Activated CD4-positive, alpha-beta T cell treated with anti-CD3 and anti-CD28 coated beads, Interleukin-2, amount 10 ng/mL, durations not matched to agents 24 days and 14 days (primary cell): ENCODE measurements at regions not wholly inside any gene's neighbourhood (a gene's known extent, or its start where the extent isn't known, plus 50 kb on each side); places are given as distances from the start of the nearest gene placed in this dataset.

ENCODE experiments used
- DNase-seq: peaks from one replicate; pipeline ENCODE4 v3.0.0; 2022
- H3K27ac Mint-ChIP-seq: one replicate; pipeline ENCODE4 v1.8.0; 2022; ENCODE audit warnings: mild to moderate bottlenecking, mixed read lengths
- H3K27me3 Mint-ChIP-seq: one replicate; pipeline ENCODE4 v1.8.0; 2022; ENCODE audit warnings: mixed read lengths
- H3K36me3 Mint-ChIP-seq: one replicate; pipeline ENCODE4 v1.8.0; 2022; ENCODE audit warnings: low read depth, mild to moderate bottlenecking, mixed read lengths
- H3K4me1 Mint-ChIP-seq: one replicate; pipeline ENCODE4 v1.8.0; 2021; ENCODE audit warnings: mixed read lengths
- H3K4me3 Mint-ChIP-seq: one replicate; pipeline ENCODE4 v1.8.0; 2022; ENCODE audit warnings: mild to moderate bottlenecking, moderate library complexity, mixed read lengths
- H3K9me3 Mint-ChIP-seq: one replicate; pipeline ENCODE4 v1.8.0; 2021; ENCODE audit warnings: mixed read lengths
- intact Hi-C: fragments of 100-400 bp; cut with micrococcal nuclease; formaldehyde crosslinking; loops from one replicate; pipeline ENCODE4 v1.15.1; 2023

DNA sequence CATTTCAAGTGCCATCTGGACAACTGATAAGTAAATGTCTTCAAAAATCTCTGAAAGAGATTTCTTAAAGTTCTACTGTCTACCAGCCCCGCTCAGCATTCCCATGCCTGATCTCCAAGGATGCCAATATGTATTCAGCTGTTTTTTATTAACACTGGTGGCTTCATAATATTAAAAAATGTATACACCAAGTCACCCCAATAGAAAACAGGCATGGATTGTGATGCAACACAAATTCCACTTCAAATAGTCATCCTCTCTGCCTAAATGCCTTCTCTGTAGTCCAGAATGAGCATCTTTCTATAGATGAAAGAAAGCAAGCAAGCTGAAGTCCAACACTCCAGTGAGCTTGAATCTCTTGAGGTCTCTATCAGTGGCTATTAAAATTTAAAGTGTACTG lies 152.2 kb upstream of the PPARGC1A start:
- Mint-ChIP-seq H3K27me3 (no peaks in the 10 kb centered on the region), H3K9me3 (no peaks in the 10 kb centered on the region), H3K27ac (no peak overlapping the region), H3K4me3 (no peak overlapping the region), H3K36me3 (no peaks in the 10 kb centered on the region), H3K4me1 (no peaks in the 10 kb centered on the region)
- no peak for DNase-seq
- intact Hi-C loops: no loop called here

- no peak for DNase-seq
- no peaks in the 10 kb centered on the region for H3K27me3 Mint-ChIP-seq
- no peaks in the 10 kb centered on the region for H3K9me3 Mint-ChIP-seq
- intact Hi-C loops: no loop called here
- H3K4me3 Mint-ChIP-seq: no peak overlapping the region
- H3K27ac Mint-ChIP-seq: no peak overlapping the region
- no peaks in the 10 kb centered on the region for H3K36me3 Mint-ChIP-seq
- no peaks in the 10 kb centered on the region for H3K4me1 Mint-ChIP-seq
Measured at GRCh38 chr4:24040811-24041210, 151.0 kb upstream of the PPARGC1A start.

GRCh38 chr4:24033626-24034025 lies 143.8 kb upstream of the PPARGC1A start:
- Mint-ChIP-seq H3K27ac (no peak overlapping the region), H3K27me3 (no peaks in the 10 kb centered on the region), H3K9me3 (no peaks in the 10 kb centered on the region), H3K36me3 (no peaks in the 10 kb centered on the region), H3K4me3 (no peak overlapping the region), H3K4me1 (no peaks in the 10 kb centered on the region)
- intact Hi-C loops: no loop called here
- no peak for DNase-seq

GRCh38 chr4:24032371-24032989 lies 142.6 kb upstream of the PPARGC1A start:
- Mint-ChIP-seq H3K27me3 (no peaks in the 10 kb centered on the region), H3K4me3 (no peak overlapping the region), H3K36me3 (no peaks in the 10 kb centered on the region), H3K4me1 (no peaks in the 10 kb centered on the region), H3K27ac (no peak overlapping the region), H3K9me3 (no peaks in the 10 kb centered on the region)
- no peak for DNase-seq
- intact Hi-C loops: no loop called here

DNA sequence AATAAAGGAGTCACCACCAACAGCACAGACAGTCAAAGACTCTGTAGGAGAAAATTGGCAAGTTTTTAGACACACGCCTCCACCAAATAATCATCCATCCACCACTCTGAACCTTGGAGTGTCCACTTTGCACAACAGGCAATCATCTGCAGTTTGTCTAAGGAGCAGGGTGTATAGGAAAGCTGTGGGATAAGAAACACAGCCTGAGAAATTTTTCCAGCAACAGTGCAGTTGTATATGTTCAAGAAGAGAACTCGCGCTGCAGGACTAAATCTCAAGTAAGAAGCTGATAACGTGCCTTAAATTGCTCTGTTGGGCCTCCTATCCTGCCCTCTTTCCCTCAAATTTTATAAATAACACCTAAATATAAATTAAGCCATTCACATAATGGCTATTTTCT lies 136.7 kb upstream of the PPARGC1A start:
- no peak for DNase-seq
- Mint-ChIP-seq H3K9me3 (no peaks in the 10 kb centered on the region), H3K27ac (no peak overlapping the region), H3K36me3 (no peaks in the 10 kb centered on the region), H3K27me3 (no peaks in the 10 kb centered on the region), H3K4me3 (no peak overlapping the region), H3K4me1 (no peaks in the 10 kb centered on the region)
- intact Hi-C loops: no loop called here

DNA sequence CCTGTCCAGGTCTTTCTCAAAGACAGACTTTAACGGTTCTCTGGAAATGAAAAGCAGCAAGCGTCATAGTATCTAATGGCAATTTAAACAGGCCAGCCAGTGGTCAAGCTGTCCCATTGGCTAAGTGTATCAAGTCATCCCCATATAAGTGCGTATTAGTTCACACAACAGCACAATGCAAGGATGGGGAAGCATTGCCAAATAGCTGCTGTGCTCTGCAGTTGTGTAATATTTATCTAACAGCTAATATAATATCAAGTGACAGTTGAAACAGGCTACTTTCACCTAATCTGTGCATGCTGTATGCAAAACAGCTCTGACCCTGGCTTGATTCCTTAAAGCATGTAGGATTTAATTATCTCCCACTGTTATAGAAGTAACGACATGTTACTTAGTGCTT lies 134.8 kb upstream of the PPARGC1A start:
- intact Hi-C loops: no loop called here
- no peaks in the 10 kb centered on the region for H3K36me3 Mint-ChIP-seq

DNA sequence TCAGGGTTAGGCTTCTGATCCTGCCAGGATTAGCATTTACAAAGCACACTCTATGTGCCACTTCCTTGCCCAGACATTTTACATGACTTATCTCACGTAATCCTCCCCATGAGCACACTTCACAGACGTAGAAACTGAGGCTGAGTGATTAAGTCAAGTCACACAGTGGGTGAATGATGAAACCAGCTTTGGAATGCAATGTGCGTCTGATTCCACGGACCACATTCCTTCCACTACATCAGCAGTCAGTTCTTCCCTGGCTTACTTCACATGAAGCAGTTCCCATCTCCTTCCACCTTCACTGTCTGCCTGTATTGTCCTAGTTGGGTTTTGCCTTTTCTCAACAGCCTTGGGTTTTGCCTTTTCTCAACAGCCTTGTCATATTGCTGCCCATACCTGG lies 134.3 kb upstream of the PPARGC1A start:
- intact Hi-C loops: no loop called here
- no peak for DNase-seq
- no peak overlapping the region for H3K27ac Mint-ChIP-seq
- no peak overlapping the region for H3K4me3 Mint-ChIP-seq
- H3K9me3 Mint-ChIP-seq: no peaks in the 10 kb centered on the region
- H3K4me1 Mint-ChIP-seq: no peaks in the 10 kb centered on the region
- H3K36me3 Mint-ChIP-seq: no peaks in the 10 kb centered on the region
- H3K27me3 Mint-ChIP-seq: no peaks in the 10 kb centered on the region

More for the DNA sequence above, 134.8 kb upstream of the PPARGC1A start:
- Mint-ChIP-seq H3K4me1 (no peaks in the 10 kb centered on the region), H3K27me3 (no peaks in the 10 kb centered on the region), H3K27ac (no peak overlapping the region), H3K4me3 (no peak overlapping the region), H3K9me3 (no peaks in the 10 kb centered on the region)
- no peak for DNase-seq

GRCh38 chr4:24015782-24016181 lies 125.9 kb upstream of the PPARGC1A start:
- H3K27me3 Mint-ChIP-seq: no peaks in the 10 kb centered on the region
- DNase-seq: no peak
- H3K36me3 Mint-ChIP-seq: no peaks in the 10 kb centered on the region
- intact Hi-C loops: no loop called here
- H3K9me3 Mint-ChIP-seq: no peaks in the 10 kb centered on the region
- no peak overlapping the region for H3K27ac Mint-ChIP-seq
- H3K4me3 Mint-ChIP-seq: no peak overlapping the region
- no peaks in the 10 kb centered on the region for H3K4me1 Mint-ChIP-seq

DNA sequence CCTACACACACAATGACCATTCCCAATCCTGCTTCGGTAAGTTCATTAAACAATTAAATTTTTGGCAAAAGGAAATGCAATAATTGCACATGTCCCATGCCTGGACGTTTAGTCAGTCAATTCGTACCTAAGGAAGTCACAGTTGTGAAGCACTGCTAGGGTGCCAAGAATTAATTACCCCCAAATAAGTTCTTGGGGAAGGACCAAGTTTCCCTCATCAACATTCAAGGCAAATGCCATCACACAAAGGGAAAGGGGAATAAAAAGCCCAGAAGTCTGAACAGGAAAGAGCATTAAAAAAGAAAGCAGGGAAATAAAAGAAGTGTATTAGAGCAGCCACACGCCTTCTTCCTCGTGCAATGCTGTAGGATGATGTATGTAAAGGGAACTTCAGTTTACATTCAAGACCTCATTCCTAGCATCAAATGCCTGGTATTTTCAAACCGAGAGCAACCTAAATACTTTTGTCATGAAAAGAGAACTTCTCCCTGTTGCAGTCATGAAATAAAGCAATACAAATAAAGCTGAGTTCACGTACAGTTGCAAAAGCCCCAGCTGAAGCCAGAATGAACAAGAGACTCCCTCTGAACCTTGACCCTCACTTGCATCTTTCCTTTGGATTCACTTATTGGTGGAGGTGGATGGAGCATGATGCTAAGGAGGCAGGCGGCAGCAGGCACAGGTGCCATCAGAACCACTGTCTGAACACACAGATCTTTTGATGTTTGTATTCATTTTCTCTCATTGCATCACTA lies 124.0 kb upstream of the PPARGC1A start:
- H3K9me3 Mint-ChIP-seq: no peaks in the 10 kb centered on the region
- intact Hi-C loops: no loop called here
- no peak for DNase-seq
- no peak overlapping the region for H3K4me3 Mint-ChIP-seq
- no peak overlapping the region for H3K27ac Mint-ChIP-seq
- no peaks in the 10 kb centered on the region for H3K27me3 Mint-ChIP-seq
- H3K36me3 Mint-ChIP-seq: no peaks in the 10 kb centered on the region
- H3K4me1 Mint-ChIP-seq: no peaks in the 10 kb centered on the region

DNA sequence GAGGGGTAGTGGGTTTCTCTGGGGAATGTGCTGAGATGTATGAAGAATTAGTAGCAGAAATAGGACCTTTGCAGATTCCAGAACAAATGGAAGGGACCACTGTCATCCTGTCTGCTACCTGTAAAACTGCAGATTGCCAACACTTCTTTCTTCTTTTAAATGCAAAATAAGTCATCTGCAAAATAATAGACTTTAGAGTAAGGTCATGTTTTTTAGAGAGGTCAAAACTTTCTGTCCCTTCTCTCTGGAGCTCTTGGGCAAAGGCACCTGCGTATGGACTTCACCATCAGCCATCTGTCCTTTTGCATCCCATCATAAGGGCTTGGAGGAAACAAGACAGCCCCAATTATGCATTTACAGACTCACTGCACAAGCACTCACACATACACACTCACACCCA lies 121.1 kb upstream of the PPARGC1A start:
- DNase-seq: no peak
- Mint-ChIP-seq H3K27me3 (no peaks in the 10 kb centered on the region), H3K4me1 (no peaks in the 10 kb centered on the region), H3K36me3 (no peaks in the 10 kb centered on the region), H3K9me3 (no peaks in the 10 kb centered on the region), H3K27ac (no peak overlapping the region), H3K4me3 (no peak overlapping the region)
- intact Hi-C loops: no loop called here

DNA sequence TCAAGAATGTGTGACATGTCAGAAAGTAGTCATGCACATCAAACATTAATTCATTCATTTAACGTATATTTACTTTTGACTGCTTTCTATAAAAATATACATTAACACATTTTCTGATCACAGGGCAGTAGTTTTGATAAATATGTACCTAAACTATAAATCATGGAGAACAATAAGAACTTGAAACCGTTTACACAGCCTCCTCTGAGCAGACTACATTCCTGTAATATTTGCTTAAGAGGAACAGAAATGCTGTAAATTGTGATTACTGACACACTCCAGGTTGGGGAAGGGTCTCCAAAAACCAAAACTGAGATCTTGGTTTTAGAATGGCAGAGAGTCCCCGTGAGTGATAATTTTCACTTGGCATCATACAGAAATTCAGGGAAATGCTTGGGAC lies 120.7 kb upstream of the PPARGC1A start:
- intact Hi-C loops: no loop called here
- no peak overlapping the region for H3K4me3 Mint-ChIP-seq
- H3K9me3 Mint-ChIP-seq: no peaks in the 10 kb centered on the region
- H3K36me3 Mint-ChIP-seq: no peaks in the 10 kb centered on the region
- no peaks in the 10 kb centered on the region for H3K4me1 Mint-ChIP-seq
- DNase-seq: no peak
- H3K27ac Mint-ChIP-seq: no peak overlapping the region
- no peaks in the 10 kb centered on the region for H3K27me3 Mint-ChIP-seq

- no peaks in the 10 kb centered on the region for H3K9me3 Mint-ChIP-seq
- intact Hi-C loops: no loop called here
- no peaks in the 10 kb centered on the region for H3K4me1 Mint-ChIP-seq
- H3K36me3 Mint-ChIP-seq: no peaks in the 10 kb centered on the region
- H3K27ac Mint-ChIP-seq: no peak overlapping the region
- no peak for DNase-seq
- no peak overlapping the region for H3K4me3 Mint-ChIP-seq
- no peaks in the 10 kb centered on the region for H3K27me3 Mint-ChIP-seq
Measured at GRCh38 chr4:24007860-24008261, 118.0 kb upstream of the PPARGC1A start.

DNA sequence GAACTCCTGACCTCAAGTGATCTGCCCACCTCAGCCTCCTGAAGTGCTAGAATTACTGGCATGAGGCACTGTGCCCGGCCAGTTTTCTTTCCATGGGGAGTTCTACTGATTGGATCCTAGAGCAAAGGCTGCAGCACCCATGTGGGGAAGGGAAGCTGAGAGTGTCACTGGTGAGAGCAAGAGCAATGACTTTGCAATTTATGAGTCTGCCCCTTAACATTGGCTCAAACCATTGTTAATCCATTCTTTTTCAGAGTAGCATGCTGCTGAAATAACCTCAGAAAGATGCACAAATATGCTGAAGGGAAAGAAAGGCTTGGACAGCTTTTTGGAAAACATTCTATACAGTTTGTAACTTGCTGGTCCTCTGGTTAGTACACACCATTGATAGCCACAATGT lies 116.4 kb upstream of the PPARGC1A start:
- Mint-ChIP-seq H3K27ac (no peak overlapping the region), H3K27me3 (no peaks in the 10 kb centered on the region), H3K9me3 (no peaks in the 10 kb centered on the region), H3K36me3 (no peaks in the 10 kb centered on the region), H3K4me1 (no peaks in the 10 kb centered on the region), H3K4me3 (no peak overlapping the region)
- DNase-seq: no peak
- intact Hi-C loops: no loop called here

DNA sequence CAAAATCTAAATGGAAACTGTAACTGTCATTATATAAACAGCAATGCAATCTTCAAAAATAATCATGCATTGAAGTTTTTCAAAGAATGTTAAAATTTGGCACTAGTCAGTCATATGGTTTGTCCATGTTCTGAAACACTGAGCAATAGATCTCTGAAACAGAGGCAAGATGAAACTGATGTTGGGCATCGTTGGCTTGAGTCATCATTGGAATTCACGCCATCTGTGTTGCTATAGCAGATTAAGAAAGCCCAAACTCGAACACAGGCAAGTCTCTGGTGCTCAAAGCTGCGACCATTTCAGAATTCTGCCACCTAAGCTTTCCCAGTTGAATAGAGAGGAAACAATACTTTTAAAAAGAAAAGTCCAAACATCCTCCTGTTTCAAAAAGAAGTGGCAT lies 114.1 kb upstream of the PPARGC1A start:
- Mint-ChIP-seq H3K36me3 (no peaks in the 10 kb centered on the region), H3K27me3 (no peaks in the 10 kb centered on the region), H3K9me3 (no peaks in the 10 kb centered on the region), H3K4me1 (no peaks in the 10 kb centered on the region), H3K4me3 (no peak overlapping the region), H3K27ac (no peak overlapping the region)
- intact Hi-C loops: no loop called here
- DNase-seq: no peak

DNA sequence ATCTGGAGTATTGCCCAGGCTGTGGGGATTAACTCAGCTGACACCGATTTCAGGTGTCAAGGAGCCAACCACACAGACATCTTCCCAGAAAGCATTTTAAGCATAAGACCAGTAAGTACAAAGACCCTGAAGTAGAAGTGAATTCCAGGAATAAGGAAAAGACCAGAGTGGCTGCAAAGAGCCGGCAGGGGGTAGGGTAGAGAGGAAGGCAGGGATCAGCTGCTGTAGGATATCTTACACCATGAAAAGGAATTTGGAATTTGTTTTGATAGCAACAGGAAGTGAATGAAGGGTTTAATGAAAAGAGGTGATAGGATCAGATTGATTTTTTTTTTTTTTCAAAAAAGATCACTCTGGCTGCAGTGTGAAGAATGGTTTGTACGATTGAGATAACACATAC lies 113.6 kb upstream of the PPARGC1A start:
- intact Hi-C loops: no loop called here
- H3K36me3 Mint-ChIP-seq: no peaks in the 10 kb centered on the region
- no peak overlapping the region for H3K4me3 Mint-ChIP-seq
- no peak overlapping the region for H3K27ac Mint-ChIP-seq
- H3K9me3 Mint-ChIP-seq: no peaks in the 10 kb centered on the region
- H3K4me1 Mint-ChIP-seq: no peaks in the 10 kb centered on the region
- no peaks in the 10 kb centered on the region for H3K27me3 Mint-ChIP-seq
- DNase-seq: no peak
